ENCODE measurements at regions not wholly inside any gene's neighbourhood (a gene's known extent, or its start where the extent isn't known, plus 50 kb on each side); places are given as distances from the start of the nearest gene placed in this dataset.

DNA sequence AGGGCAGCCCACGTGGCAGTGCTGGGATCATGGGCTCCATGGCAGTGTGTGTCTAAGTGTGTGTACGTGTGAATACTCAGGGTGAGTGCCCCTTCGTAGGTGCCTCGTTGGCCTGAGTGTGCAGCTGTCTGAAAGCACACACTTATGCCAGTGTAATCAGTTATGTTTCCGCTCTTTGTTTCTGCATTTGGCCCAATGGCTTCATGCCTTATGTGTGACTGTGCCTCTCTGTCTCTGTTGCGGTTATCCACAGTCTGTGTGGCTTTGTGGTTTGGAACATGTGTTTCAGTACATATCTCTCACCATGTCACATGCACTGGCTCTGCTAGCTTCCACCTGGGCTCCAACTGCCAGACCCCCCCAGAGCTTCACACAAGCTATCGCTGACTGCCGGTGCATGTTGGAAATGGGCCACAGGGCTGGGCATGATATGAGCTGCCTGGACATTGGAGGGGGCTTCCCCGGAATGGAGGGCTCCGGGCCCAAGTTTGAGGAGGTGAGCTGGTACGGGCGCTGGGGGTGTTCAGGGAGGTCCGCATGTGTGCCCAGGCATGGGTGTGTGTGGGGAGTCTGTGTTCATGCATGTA lies 70.3 kb upstream of the TINAGL1 start:
- peak; percentile 49 for DNase-seq (ENCODE audit: low read depth)
- TF ChIP-seq, protein P1, sequence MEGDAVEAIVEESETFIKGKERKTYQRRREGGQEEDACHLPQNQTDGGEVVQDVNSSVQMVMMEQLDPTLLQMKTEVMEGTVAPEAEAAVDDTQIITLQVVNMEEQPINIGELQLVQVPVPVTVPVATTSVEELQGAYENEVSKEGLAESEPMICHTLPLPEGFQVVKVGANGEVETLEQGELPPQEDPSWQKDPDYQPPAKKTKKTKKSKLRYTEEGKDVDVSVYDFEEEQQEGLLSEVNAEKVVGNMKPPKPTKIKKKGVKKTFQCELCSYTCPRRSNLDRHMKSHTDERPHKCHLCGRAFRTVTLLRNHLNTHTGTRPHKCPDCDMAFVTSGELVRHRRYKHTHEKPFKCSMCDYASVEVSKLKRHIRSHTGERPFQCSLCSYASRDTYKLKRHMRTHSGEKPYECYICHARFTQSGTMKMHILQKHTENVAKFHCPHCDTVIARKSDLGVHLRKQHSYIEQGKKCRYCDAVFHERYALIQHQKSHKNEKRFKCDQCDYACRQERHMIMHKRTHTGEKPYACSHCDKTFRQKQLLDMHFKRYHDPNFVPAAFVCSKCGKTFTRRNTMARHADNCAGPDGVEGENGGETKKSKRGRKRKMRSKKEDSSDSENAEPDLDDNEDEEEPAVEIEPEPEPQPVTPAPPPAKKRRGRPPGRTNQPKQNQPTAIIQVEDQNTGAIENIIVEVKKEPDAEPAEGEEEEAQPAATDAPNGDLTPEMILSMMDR (IDR thresholded peaks at IDR 0.05; ENCODE audit: low read length, missing control alignments), result no peak
- H3K4me3 ChIP-seq (replicated peaks; ENCODE audit: low read depth, low read length), result no peak overlapping the region

DNA sequence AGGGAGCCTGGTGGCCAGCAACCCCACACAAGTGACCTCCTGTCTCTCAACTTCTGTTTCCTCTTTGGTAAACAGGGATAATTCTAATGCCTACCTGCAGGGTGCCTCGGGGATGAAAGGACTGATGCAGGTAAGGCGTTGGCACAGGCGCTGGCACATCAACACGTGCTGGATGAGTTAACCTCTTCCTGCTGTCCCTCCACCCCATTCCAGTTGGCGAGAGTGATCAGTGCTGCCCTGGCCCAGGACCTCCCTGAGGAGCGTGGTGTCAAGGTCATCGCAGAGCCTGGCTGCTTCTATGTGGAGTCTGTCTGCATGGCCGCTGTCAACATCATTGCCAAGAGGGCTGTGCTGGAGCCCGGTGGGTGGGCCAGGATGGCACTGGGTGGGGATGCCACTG lies 69.1 kb upstream of the TINAGL1 start:
- no peak for DNase-seq (ENCODE audit: low read depth)
- TF ChIP-seq, protein P1 (IDR thresholded peaks at IDR 0.05; ENCODE audit: low read length, missing control alignments), result no peak
- no peak overlapping the region for H3K4me3 ChIP-seq (replicated peaks; ENCODE audit: low read depth, low read length)

DNA sequence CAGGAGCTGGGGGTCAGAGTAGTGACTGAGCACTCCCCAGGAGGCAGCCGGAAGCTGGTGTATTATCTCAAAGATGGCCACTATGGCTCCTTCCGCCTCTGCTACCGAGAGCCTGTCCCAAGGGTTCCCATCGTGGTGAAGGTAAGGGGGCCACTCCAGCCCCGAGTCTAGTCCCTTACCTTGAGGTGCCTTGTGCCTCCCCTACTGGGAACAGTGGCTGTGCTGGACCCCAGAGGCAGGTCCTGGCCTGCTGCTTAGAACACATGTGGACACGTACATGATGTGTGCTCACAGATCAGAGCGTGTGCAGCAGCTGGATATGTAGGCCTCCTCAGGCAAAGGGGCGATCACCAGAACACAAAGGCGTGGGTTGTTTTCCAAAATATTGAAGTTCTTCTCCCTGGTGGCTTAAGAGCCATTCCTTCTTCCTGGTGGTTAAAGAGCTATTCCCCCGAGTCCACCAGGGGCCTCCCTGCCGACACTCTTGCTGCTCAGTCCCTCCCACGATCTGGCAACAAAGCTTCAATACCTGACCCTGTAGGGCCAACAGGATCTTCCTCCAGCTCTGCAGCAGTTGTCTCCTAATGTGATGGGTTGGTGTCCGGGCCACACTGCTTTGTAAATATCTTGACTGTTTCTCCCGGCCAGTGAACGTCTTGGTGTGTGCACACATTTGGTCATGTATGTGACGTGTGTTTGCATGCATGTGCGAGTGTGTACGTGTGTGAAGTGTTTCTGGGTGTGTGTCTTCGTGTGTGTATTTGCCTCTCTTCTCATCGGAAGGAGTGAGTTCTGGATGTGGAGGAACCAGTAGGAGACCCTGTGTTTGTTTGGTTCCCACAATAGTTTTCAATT lies 68.4 kb upstream of the TINAGL1 start:
- no peak overlapping the region for H3K4me3 ChIP-seq (replicated peaks; ENCODE audit: low read depth, low read length)
- TF ChIP-seq, protein P1 (IDR thresholded peaks at IDR 0.05; ENCODE audit: low read length, missing control alignments), result no peak
- no peak for DNase-seq (ENCODE audit: low read depth)

DNA sequence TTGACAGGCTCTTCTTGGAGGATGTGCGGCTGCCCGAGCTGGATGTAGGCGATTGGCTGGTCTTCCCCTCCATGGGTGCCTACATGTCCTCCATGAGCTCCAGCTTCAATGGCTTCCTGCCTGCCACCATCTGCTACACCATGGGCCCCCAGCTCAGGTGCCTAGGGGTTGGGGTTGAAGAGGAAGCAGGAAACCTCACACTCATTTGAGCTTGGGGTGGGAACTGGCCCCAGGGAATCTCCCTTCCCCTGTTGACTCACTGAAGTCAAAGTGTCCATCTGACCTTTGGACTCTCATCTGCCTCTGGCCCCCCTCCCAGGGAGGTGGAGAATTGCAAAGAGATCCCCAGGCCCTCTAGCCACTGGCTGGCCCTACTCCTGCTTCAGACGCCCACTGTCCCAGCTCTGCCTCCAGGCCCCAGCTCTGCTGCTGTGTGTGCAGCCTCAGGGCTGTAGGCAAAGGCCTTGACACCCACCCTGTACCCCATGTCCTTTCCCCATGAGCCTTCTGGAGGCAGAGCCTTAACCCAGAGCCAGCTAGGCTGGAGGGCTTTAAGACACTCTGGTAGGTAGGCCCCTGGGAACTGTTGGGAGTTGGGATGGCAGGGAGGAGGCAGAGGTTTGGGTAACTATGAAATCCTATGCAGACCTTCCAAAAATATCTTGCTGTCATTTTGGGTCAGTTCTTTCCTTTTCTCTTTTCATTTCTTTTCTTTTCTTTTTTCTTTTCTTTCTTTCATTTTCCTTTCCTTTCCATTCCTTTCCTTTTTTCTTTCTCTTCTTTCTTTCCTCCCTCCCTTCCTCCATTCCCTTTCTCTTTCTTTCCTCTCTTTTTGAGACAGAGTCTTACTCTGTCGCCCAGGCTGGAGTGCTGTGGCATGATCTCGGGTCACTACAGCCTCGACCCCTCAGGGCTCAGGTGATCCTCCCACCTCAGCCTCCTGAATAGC lies 66.9 kb upstream of the TINAGL1 start:
- DNase-seq (ENCODE audit: low read depth), result no peak
- TF ChIP-seq, protein P1 (IDR thresholded peaks at IDR 0.05; ENCODE audit: low read length, missing control alignments), result no peak

DNA sequence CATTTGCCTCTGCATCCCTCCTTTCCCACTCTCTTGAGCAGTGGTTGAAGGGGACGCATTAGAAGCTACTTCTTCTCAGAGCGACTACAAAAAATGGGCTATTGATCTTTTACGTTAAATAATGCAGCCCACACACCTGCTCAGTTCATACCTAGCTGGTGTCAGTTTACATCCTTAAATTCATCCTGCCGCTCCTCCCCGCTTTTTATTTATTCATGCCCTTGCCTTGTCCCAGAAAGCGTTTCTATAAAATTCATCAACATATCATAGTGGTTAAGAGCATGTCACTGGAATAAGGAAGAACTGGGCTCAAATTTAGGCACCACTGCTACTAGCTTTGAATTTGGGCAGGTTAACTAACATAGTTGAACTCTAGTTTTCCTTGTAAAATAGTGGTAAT lies 66.0 kb upstream of the TINAGL1 start:
- no peak overlapping the region for H3K4me3 ChIP-seq (replicated peaks; ENCODE audit: low read depth, low read length)
- DNase-seq (ENCODE audit: low read depth), result no peak
- TF ChIP-seq, protein P1 (IDR thresholded peaks at IDR 0.05; ENCODE audit: low read length, missing control alignments), result no peak

More for the DNA sequence above, 66.9 kb upstream of the TINAGL1 start:
- no peak overlapping the region for H3K4me3 ChIP-seq (replicated peaks; ENCODE audit: low read depth, low read length)

DNA sequence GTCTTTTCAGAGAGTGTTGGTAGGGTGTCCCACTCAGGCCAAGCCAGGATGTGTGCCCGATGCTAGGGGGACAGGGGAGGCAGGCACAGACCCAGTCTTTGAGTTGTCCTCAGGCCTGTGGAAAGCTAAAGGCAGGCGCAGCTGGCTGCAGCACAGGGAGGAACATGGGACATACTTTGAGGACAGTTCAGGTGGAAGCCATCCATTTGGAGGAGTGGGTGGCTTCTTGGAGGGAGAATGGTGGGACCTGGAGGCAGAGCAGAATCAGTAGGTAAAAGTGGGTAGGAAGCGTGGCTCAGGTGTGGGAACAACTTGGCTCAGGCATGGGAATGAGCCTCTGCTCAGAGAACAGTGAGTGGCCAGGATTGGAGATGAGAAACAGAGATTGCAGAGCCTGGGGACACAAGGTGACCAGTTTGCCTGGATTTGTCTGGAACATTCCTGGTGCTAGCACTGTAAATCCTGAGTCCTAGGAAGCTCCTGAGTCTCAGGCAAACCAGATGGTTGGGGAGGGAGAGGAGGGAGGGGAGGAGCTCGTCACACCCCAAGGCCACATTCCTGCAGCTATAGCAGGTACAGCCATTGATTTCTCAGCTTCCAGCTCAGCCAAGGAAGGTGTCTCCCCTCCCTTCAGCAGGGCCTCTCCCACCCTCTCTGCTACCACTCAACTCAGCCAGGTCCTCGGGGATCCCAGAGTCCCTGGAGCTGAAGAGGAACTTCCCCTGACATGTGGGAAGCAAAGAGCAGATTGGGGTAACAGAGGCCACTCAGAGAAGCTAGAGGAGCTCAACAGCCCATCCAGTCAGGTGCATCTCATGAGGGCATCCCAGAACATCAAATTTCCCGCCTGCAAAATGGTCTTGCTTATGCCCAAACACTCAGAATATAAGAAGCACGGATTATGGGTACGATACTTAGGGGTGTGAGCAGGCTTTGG lies 65.2 kb upstream of the TINAGL1 start:
- no peak for DNase-seq (ENCODE audit: low read depth)
- no peak overlapping the region for H3K4me3 ChIP-seq (replicated peaks; ENCODE audit: low read depth, low read length)
- TF ChIP-seq, protein P1 (IDR thresholded peaks at IDR 0.05; ENCODE audit: low read length, missing control alignments), result no peak
